ENCODE measurements at regions not wholly inside any gene's neighbourhood (a gene's known extent, or its start where the extent isn't known, plus 50 kb on each side); places are given as distances from the start of the nearest gene placed in this dataset.

DNA sequence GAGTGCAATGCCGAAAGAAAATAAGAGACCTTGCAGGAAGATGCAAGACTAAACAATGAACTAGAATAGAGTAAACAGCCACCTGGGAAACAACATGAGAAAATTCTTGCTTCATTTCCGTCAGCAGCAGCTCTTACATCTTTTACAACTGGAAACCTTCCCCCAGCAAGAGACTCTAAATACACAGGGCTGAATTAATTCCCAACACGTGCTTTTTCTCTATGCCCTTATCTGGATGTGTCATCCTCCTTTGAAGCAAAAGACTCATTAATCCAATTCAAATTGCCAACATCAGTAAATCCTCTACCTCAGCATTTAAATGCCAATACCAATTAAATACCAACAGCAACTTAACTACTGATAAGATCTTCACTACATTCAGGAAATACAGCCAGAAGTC, 99.0 kb upstream of the PDE1C start:
- DNase-seq = no peak

DNA sequence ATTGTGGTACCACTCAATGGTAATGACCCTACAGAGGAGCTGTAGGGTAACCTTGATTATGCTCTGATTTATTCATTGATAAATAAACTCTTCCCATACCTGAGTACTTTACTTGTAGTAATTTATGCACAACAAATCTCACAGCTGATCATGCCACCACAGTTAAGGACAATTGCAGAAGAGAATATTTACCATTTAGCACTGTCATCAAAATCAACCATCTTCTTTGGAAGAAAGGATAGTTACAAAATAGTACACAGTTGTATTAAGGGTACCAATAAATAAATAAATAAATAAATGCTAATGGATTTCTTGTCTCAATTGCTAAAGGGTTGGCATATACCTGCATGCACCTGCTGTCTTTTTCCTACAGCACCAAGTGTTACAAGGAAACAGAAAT, 97.6 kb upstream of the PDE1C start:
- DNase-seq = no peak

DNA sequence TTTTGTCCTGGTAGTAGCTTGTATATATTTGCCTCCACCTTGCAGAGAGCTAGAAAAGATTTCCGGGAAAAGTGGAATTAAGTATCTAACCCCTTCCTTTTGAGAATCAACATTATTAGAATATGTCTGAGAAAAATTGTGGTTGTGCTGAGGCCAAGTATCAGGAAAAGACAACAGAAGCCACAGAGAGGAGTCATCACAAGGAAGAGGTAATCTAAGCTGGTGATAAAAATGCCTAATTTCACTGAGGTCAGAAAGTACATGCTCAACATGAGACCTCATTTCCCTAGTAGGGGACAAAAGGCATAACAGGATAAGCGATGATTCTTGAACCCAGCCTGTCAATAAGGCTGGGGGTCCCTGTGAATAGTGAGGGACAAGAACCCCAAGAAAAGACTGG, 97.0 kb upstream of the PDE1C start:
- no peak for DNase-seq

- no peak for DNase-seq
Measured at GRCh38 chr7:32164341-32164996, 94.3 kb upstream of the PDE1C start.

GRCh38 chr7:32163896-32164295, 93.7 kb upstream of the PDE1C start:
- DNase-seq = no peak

DNA sequence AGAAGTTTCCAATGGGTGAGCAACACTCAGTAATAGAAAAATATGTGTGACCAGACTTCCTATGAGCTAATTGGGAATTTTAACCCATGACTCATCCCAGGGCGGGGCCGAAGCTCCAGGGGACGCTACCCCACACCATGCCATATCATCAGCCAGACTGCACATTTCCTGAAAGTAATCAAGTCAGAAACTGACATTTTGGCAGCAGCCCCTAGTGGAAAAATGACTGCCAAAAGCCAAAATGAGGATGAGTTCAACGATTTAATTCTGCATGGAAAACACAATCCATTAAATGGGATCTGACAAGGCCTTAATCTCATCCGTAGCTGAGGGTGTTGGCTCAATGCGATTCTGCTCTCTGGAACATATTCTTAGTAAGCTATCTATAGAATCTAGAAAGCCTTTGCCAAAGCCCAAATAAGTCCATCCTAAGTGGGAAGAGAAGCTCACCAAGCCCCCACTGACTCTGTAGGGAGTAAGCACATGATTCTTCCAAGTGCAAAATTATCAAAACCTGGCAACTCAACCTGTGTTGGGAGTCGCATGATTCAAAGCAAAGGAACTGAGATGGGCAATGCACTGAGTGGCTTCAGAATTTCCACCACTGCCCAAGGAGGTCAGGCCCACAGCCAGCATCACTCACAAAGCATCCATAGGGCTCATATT, 93.1 kb upstream of the PDE1C start:
- no peak for DNase-seq

GRCh38 chr7:32161708-32162107, 91.5 kb upstream of the PDE1C start:
- DNase-seq = no peak

GRCh38 chr7:32158751-32159745, 88.8 kb upstream of the PDE1C start:
- DNase-seq = no peak

- DNase-seq = no peak
Measured at GRCh38 chr7:32158076-32158475, 87.9 kb upstream of the PDE1C start.

- DNase-seq = no peak
Measured at GRCh38 chr7:32155712-32156111, 85.5 kb upstream of the PDE1C start.

GRCh38 chr7:32154797-32155196, 84.6 kb upstream of the PDE1C start:
- no peak for DNase-seq

DNA sequence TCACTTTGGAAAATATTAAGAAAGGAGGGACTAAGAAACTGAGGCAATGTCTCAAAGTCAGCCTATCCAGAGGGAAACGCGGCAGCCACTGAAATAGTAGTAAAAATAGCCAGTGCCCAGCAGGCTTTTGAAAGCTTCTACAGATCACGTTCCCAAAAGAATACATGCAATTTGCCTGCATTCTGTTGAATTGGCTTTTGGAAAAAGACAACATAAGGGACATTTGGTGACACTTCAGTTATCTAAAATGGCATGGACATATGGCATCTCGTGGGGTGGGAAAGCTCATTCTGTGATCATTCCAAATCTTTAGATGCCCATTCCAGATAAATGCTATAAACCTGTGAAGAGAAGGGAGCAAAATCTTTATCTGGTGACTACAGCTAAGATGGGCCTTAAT, 82.8 kb upstream of the PDE1C start:
- DNase-seq = no peak

- no peak for DNase-seq
Measured at GRCh38 chr7:32152576-32152975, 82.4 kb upstream of the PDE1C start.

DNA sequence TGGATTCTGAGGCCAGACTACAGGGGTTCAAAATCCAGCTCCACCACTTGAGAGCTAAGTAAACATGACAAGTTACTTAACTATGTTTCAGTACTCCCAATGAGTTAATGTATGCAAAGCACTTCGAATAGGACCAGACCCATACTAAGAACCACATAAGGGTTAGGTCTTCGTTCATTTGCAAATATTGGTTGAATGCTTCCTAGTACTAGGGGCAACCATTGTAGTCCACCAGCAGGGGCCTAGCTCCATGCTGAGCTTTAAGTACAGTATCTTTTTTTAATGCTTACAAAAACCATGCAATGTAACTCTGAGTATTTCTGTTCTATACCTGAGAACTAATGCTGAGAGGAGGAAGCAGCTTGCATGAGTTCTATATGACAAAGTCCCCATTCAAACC, 80.4 kb upstream of the PDE1C start:
- DNase-seq = no peak

DNA sequence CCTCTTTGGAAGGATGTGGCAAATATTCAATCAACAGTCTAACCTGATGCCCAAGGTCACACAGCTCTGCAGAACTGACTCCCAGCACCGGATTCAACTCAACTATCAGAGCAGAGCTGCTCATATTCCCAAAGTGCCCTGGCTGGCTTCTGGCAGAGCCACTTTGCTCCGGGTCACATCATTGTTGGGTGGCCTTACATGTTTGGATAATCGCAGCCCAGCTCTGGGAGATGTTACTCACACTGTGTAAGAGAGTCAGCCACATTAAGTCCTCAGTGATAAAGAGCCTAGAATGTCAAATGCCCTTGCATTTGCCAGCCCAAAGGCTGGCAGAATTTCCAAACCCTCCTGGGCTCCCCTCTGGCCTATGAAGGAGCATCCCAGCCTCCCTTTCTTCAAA, 79.8 kb upstream of the PDE1C start:
- DNase-seq = no peak

DNA sequence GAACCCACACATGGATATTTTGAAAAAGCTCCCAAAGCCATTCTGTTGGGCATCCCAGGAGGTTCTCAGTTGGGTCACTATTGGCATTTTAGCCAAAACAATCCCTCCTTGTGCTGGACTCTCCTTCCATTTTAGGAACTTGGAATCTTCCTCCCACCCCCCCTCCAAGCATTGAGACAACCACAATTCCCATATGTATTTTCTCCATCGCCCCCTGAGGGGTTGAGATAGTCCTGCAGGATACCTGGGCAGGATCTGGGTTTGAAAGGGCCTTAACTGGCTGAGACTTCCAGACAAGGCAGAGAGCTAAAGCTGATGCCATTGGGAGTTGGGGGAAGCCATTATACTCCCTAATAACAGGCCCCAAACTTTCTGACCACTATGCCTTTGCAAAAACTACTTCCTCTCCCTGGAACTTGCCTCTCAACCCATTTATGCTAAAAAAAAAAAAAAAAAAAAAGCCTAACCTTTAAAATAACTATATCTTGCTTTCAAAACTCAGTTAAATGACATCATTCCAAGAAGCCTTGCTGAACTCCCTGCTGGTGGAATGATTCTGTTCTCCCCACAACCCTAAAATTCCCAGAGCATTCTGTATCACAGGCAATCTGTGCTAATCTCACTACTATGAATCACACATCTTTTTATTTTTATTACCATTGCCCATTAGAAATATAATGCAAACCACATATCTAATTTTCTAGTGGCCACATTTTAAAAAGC, 77.5 kb upstream of the PDE1C start:
- no peak for DNase-seq

- no peak for DNase-seq
Measured at GRCh38 chr7:32145911-32146310, 75.7 kb upstream of the PDE1C start.

- no peak for DNase-seq
Measured at GRCh38 chr7:32144676-32145075, 74.5 kb upstream of the PDE1C start.

GRCh38 chr7:32143301-32143700, 73.1 kb upstream of the PDE1C start:
- DNase-seq = no peak

GRCh38 chr7:32142649-32143048, 72.4 kb upstream of the PDE1C start:
- no peak for DNase-seq

DNA sequence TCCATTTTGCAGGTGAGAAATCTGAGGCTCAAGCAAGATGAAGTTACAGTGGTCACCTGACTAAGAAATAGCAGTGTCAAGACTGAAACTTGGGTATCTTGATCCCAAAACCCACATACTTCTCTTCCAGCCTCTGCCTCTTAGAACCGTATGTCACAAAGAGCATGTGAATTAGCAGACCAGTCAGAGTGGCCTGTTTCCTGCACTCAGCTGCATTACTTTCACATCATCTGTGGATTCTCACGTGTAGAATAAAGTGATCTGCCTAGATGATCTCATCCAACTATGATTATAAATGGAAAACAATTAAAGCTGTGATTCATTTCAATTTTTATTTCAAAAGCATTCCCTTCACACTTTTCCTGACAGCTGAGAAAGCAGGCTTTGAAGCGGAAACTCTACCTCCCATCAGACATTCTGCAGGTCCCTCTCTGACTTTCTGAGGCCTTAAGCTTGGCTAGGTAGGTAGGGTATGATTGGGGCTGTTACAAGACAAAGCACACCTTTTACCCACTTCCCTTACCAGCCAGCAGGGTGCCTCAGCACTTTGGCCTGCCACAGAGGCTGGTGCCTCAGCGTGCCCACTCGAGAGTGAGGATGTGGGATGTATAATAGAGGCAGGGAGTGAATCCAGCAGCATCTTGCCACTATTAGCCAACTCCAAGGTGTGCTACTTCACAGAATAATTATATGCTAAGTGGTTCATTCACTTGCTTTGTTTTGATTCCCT, 70.2 kb upstream of the PDE1C start:
- DNase-seq = no peak

DNA sequence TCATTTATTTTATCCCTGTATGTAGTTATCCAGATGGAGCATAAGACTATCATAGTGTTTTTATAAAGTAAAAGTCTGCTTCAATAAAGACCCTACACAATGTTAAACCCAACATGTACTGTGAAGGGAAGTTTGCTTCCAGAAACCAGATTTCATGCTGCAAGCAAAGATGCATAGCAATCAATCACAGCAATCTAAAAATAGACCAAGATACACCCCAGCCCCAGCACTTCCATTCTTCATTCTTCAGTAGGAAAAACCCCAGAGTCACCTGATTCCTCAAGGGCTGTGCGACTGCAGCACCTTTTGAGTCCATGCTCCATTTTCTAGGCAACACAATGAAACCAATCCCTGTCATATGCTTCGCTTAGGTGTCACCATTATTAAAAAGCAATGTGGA, 66.9 kb upstream of the PDE1C start:
- no peak for DNase-seq

All from activated naive CD4-positive, alpha-beta T cell (primary cell).